HG03520 (cell line): ENCODE measurements at regions not wholly inside any gene's neighbourhood (a gene's known extent, or its start where the extent isn't known, plus 50 kb on each side); places are given as distances from the start of the nearest gene placed in this dataset.
"Not testable (repeated sequence)": the region's sequence is repeated elsewhere in the genome, so short reads cannot be mapped to it uniquely, and the experiment has no call there.

Source experiments
- ATAC-seq: cut with Tn5 transposase; IDR thresholded peaks from one replicate; pipeline ENCODE4 v1.9.1; 2021; ENCODE audit warnings: mild to moderate bottlenecking, moderate library complexity; ENCODE audit not compliant: unreplicated experiment

DNA sequence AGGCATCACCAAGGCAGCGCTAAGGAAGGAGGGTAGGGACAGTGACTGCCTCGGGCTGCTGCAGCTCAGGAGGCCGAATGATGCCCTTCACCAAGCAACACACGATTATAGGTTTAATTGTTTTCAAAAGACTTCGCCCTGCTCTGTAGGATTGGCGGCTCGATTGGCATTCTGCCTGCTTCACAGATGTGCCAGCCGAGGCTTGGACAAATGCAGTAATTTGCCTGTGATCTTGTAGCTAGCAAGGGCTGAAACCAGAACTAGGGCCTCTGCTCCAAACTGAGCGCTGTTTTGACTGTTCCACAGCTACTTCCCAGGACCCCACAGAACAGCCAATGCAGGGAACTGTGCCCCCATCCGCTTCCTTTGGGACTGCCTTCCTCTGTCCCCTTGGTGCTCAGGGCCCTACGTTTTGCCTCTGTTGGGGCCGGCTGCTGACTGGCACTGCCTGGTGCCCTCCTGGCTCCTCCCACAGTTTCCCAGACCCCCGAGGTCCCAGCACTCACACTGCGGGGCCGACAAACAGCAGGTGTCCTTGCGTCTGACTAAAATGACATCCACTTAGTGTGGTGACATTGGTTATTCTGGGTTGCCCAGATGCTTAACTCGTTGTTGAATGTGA lies 62.6 kb upstream of the EN2 start:
- ATAC-seq = no peak

DNA sequence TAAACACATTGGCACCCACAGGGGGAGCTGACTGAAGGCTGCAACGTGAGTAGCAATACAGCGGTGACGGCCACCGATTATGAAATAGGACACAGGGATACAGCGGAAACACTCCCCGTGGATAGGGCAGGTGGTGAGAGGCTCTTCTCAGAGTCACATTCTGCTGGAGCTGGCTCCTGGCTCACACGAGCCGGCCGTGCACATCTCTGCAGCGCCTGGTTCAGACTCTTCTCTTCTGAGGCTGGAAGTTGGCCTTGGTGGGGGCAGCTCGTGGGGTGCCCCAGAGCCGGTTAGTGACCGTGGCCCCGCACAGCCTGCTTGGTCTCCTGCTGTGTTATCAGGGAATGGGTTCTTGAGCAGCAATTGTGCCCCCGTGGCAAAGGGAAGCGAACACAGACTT lies 61.3 kb upstream of the EN2 start:
- no peak for ATAC-seq

DNA sequence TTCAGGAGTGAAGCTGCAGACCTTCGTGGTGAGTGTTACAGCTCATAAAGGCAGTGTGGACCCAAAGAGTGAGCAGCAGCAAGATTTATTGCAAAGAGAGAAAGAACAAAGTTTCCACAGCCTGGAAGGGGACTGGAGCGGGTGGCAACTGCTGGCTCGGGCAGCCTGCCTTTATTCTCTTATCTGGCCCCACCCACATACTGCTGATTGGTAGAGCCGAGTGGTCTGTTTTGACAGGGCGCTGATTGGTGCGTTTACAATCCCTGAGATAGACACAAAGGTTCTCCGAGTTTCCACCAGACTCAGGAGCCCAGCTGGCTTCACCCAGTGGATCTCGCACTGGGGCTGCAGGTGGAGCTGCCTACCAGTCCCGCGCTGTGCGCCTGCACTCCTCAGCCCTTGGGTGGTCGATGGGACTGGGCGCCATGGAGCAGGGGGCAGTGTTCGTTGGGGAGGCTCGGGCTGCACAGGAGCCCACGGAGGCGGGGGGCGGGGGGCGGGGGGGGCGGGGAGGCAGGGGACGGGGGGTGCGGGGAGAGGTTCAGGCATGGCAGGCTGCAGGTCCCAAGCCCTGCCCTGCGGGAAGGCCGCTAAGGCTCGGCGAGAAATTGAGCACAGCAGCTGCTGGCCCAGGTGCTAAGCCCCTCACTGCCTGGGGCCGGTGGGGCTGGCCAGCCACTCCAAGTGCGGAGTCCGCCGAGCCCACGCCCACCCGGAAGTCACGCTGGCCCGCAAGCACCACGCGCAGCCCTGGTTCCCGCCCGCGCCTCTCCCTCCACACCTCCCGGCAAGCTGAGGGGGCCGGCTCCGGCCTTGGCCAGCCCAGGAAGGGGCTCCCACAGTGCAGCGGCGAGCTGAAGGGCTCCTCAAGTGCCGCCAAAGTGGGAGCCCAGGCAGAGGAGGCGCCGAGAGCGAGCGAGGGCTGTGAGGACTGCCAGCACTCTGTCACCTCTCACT lies 59.9 kb upstream of the EN2 start:
- not testable (repeated sequence) for ATAC-seq

DNA sequence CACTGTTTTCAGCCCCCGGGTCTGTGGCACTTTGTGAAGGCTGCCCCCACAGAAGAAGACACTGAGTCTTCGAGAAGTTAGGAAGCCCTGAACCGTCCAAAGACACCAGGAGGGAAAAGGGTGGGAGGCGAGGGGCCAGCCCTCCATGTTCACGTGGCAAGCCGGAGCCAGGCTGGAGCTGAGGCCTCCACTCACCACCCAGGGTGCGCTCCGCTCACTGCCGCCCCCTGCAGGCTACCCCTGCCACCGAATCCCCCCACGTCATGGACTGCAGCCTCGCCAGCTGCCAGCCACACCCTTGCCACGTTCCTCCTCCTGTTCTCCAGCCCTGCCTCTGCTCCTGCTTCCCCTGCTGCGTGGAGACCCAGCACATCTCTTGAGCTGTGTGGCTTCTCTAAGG lies 59.0 kb upstream of the EN2 start:
- no peak for ATAC-seq

DNA sequence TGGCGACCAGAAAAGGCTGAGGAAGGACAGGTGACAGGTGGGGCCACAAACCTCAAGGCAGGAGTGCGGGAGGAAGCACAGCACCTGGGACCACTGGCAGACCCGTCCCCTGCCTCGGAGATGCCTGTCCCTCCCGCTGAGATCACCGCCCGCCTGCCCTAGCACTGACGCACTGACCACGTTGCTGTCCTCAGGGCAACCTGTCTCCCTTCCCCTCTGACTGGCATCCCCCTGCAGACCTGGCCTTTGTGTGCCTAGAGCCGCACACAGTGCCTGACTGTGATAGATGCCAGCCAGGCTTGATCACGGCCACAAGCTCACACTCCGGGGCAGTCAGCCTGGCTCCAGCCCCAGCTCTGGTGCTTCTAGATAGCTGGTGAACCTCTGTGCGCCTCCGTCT lies 58.4 kb upstream of the EN2 start:
- no peak for ATAC-seq

DNA sequence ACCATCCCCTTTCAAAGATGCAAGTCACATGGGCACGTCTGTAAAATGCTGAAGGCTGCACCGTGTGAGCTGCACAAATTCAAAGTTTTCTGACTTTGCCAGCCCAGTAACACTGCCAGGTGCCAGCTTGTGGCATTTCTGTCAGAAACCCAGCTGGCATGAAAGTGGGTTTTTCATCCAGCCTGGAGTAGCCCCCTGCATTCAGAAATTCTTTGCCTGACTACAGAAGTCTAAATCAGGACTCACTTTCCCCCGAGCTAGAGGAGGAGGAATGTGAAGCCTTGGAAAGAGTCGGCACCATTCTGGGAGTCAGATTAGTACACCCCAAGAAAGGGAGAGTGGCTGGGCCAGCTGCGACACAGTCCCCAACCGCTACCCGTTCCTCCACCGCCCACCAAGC lies 56.7 kb upstream of the EN2 start:
- ATAC-seq = no peak

DNA sequence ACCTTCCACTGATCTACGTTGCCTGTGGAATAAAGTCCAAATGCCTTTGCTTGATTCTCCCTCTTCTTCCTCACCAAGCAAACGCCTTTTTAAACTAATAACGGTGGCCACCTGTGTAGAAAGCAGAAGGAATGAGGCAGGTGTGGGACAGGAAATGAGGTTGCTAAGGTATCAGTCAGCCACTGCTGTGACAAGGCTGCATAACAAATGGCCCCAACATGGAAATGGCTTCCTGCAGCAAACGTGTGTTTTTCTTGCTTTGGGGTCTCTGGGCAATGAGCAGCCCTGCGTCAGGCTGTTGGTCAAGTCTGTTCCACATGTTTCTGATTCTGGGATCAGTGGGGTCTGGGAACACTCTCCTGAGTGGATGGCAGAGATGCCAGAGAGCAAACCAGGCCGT lies 56.0 kb upstream of the EN2 start:
- ATAC-seq = no peak

DNA sequence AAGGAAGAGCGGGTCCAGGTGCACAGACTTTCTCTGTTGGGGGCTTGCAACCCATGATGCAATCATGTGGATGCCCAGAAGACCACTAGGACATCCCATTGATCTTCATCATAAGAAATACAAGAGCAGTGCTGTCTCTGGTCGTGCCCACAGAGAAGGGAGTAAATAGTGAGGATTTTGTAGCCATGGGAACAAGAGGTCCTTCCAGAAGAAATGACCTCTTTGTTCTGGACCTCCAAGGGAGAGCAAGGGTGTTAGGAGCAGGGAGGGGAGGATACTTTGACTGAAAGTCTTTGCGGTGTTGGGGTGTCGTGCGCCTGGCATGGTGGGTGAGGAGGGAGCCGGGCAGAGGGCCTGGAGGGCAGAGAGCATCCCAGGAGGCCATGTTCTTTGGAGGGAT lies 55.0 kb upstream of the EN2 start:
- ATAC-seq = no peak

DNA sequence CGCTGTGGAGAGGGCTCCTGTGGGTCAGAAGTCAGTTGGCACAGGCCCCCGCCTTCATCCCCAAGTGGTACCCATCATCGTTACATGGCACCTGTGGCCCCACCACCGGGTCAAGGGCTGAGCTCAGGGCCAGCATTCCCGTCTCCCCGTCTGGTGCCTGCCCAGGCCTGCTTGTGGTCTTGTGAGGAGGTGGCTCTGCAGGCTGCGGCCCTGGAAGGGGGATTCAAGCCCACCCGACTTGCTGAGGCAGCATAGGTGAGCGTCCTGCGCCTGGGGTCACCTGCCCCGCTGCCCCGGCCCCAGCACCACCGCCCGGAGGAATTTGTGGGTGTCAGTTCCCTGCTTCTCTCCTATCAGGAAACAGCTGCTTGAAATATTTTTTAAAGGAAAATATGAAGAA lies 53.0 kb upstream of the EN2 start:
- no peak for ATAC-seq

DNA sequence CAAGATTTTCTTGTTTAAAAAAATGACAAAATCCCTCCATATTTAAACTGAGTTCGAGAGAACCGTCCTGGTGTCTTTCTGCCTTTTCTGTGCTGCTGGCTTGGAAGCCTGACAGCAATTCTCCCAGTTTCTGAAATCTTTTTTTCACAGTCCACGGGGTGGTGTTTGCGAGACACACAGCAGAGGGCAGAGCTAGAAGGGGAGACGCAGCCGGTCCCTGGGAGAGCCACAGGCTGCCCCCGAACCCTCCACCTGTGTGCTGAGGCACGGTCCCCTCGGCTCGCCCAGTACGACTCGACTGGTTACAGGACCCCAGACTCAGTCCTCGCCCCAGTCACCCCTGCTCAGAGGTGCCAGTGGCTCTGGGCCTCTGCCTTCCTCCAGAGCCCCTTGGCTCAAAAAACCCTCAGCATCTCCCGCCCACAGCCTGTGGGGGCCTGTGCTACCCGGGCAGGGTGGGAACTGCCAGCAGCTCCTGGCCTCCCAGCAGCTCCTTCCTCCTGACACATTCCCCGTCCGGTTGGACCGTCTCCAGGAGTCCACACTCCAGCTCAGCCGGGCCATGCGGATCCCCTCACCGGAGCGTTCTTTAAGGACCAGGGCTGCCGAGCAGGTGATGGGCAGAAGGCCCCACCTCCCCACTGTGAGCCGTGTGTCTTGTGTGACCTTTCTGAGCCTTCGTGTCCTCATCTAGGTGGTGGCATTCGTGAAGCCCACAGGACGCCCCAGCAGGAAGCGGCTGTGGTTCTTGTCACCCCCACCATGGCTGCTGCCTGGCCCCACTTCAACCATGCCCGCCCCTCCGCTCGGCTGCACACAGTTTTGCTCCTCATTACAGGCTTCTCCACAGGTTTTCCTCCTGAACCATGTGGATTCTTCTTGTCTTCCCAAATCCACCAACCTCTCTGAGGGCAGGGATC lies 52.3 kb upstream of the EN2 start:
- no peak for ATAC-seq

DNA sequence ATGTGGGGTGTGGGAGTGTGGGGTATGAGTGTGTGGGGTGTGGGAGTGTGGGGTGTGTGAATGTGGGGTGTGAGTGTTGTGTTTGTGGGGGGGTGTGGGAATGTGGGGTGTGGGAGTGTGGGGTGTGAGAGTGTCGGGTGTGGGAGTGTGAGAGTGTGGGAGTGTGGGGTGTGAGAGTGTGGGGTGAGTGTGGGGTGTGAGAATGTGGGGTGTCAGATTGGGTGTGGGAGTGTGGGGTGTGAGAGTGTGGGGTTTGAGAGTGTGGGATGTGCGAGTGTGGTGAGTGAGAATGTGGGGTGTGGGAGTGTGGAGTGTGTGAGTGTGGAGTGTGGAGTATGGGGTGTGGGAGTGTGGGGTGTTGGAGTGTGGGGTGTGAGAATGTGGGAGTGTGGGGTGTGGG lies 50.1 kb upstream of the EN2 start:
- no peak for ATAC-seq
